IMR-90 (cell line): ENCODE measurements at regions not wholly inside any gene's neighbourhood (a gene's known extent, or its start where the extent isn't known, plus 50 kb on each side); places are given as distances from the start of the nearest gene placed in this dataset.

ENCODE experiments used
- ATAC-seq: fragments of 200-7000 bp; cut with Tn5 transposase; 2 replicates; pipeline ENCODE4 v1.9.1; 2020; ENCODE audit warnings: low read depth, mild to moderate bottlenecking, moderate library complexity
- BruUV-seq: library from RNA; stranded (reverse); fragments of 400-500 nt; replicated peaks from 2 replicates; lab custom pipeline; 2021; lab: Mats Ljungman, UMichigan
- CTCF ChIA-PET: fragments of 300-600 bp; formaldehyde crosslinking; extraction: SDS; loops from one replicate; lab custom pipeline; 2021; ENCODE audit warnings: antibody characterized with exemption; lab: Yijun Ruan, JAX
- POLR2A ChIA-PET: fragments of 300-600 bp; sonication (Branson Sonifier 250); formaldehyde crosslinking; loops from one replicate; lab custom pipeline; 2022; ENCODE audit warnings: antibody characterized with exemption; ENCODE audit not compliant: unreplicated experiment; lab: Charles Lee
- DNase-seq: peaks from one replicate; pipeline ENCODE4 v3.0.0; 2013
- H2AFZ ChIP-seq: replicated peaks from 2 replicates; pipeline ENCODE3; 2013; ENCODE audit warnings: low read length, mild to moderate bottlenecking; ENCODE audit not compliant: poor library complexity
- H2AK5ac ChIP-seq: 2 replicates; pipeline ENCODE4 v1.6.1; 2013; ENCODE audit warnings: low read depth, low read length, inconsistent platforms
- H2AK9ac ChIP-seq: replicated peaks from 2 replicates; pipeline ENCODE3; 2013; ENCODE audit warnings: mild to moderate bottlenecking, low read depth, low read length, moderate library complexity; ENCODE audit not compliant: poor library complexity
- H2BK120ac ChIP-seq: 2 replicates; pipeline ENCODE4 v1.6.1; 2013; ENCODE audit warnings: low read depth, low read length, inconsistent platforms
- H2BK15ac ChIP-seq: 3 replicates; pipeline ENCODE4 v1.6.1; 2013; ENCODE audit warnings: low read depth, low read length, inconsistent platforms
- H2BK20ac ChIP-seq: 2 replicates; pipeline ENCODE4 v1.6.1; 2013; ENCODE audit warnings: low read depth, mild to moderate bottlenecking, inconsistent platforms, low read length, moderate library complexity
- H2BK5ac ChIP-seq: 2 replicates; pipeline ENCODE4 v1.6.1; 2013; ENCODE audit warnings: mild to moderate bottlenecking, low read depth, low read length, inconsistent platforms; ENCODE audit not compliant: poor library complexity, severe bottlenecking
- H3K14ac ChIP-seq: replicated peaks from 2 replicates; pipeline ENCODE4 v1.6.1; 2013; ENCODE audit warnings: low read depth, low read length, inconsistent platforms
- H3K18ac ChIP-seq: 2 replicates; pipeline ENCODE4 v1.6.1; 2013; ENCODE audit warnings: low read depth, low read length, control low read depth
- H3K23ac ChIP-seq: 2 replicates; pipeline ENCODE4 v1.6.1; 2013; ENCODE audit warnings: low read depth, low read length, inconsistent platforms
- H3K27ac ChIP-seq: 2 replicates; pipeline ENCODE4 v1.5.1; 2013; ENCODE audit warnings: mild to moderate bottlenecking, control low read depth, low read length; ENCODE audit not compliant: insufficient read depth
- H3K27me3 ChIP-seq: 2 replicates; pipeline ENCODE4 v1.6.1; 2013; ENCODE audit warnings: low read length; ENCODE audit not compliant: control insufficient read depth, insufficient read depth
- H3K36me3 ChIP-seq: 2 replicates; pipeline ENCODE4 v1.6.1; 2013; ENCODE audit warnings: low read length, mixed read lengths; ENCODE audit not compliant: control insufficient read depth, insufficient read depth
- H3K4ac ChIP-seq: 2 replicates; pipeline ENCODE4 v1.6.1; 2013; ENCODE audit warnings: low read depth, low read length, inconsistent platforms
- H3K4me1 ChIP-seq: 2 replicates; pipeline ENCODE4 v1.6.1; 2013; ENCODE audit warnings: low read length, mixed read lengths; ENCODE audit not compliant: control insufficient read depth, insufficient read depth
- H3K4me2 ChIP-seq: 2 replicates; pipeline ENCODE4 v1.6.1; 2013; ENCODE audit warnings: low read depth, mild to moderate bottlenecking, control low read depth, low read length, moderate library complexity
- H3K4me3 ChIP-seq: 2 replicates; pipeline ENCODE4 v1.5.1; 2013; ENCODE audit warnings: low read depth, mild to moderate bottlenecking, control low read depth, low read length, moderate library complexity; ENCODE audit not compliant: insufficient read depth
- H3K56ac ChIP-seq: 2 replicates; pipeline ENCODE4 v1.6.1; 2013; ENCODE audit warnings: low read length, inconsistent platforms; ENCODE audit not compliant: insufficient read depth; ENCODE audit errors: extremely low read depth
- H3K79me1 ChIP-seq, 2 experiments: 2 replicates each; pipeline ENCODE4 v1.6.1; 2013; ENCODE audit warnings: low read length in 2 of 2, inconsistent platforms in 1 of 2, low read depth in 1 of 2
- H3K9ac ChIP-seq: 2 replicates; pipeline ENCODE4 v1.6.1; 2013; ENCODE audit warnings: low read depth, low read length, control low read depth
- H3K9me1 ChIP-seq: 2 replicates; pipeline ENCODE4 v1.6.1; 2013; ENCODE audit warnings: low read length, inconsistent platforms; ENCODE audit not compliant: insufficient read depth
- H3K9me3 ChIP-seq: 2 replicates; pipeline ENCODE4 v1.6.1; 2013; ENCODE audit warnings: low read length; ENCODE audit not compliant: control insufficient read depth, insufficient read depth
- H4K20me1 ChIP-seq: 2 replicates; pipeline ENCODE4 v1.6.1; 2013; ENCODE audit warnings: low read length, inconsistent platforms; ENCODE audit not compliant: insufficient read depth
- H4K5ac ChIP-seq: 2 replicates; pipeline ENCODE4 v1.6.1; 2013; ENCODE audit warnings: mild to moderate bottlenecking, low read depth, low read length, control low read depth
- H4K8ac ChIP-seq, 2 experiments: 2 replicates each; pipeline ENCODE4 v1.6.1; 2013; ENCODE audit warnings: low read depth in 2 of 2, low read length in 2 of 2, control low read depth in 1 of 2, inconsistent platforms in 1 of 2
- H4K91ac ChIP-seq: 2 replicates; pipeline ENCODE4 v1.6.1; 2013; ENCODE audit warnings: low read depth, low read length, inconsistent platforms; ENCODE audit not compliant: insufficient read depth
- CEBPB ChIP-seq: IDR thresholded peaks from 2 replicates; pipeline ENCODE4 v1.6.1; 2012; ENCODE audit warnings: low read depth, low read length, improper control_type of control experiment
- CHD1 ChIP-seq: IDR thresholded peaks from 2 replicates; pipeline ENCODE4 v1.6.1; 2012; ENCODE audit warnings: low read depth, low read length, improper control_type of control experiment
- FOS ChIP-seq: fragments of 150-350 bp; IDR thresholded peaks from 2 replicates; pipeline ENCODE4 v1.6.1; 2016; ENCODE audit warnings: low read depth, low read length
- MAZ ChIP-seq: IDR thresholded peaks from 2 replicates; pipeline ENCODE4 v1.6.1; 2012; ENCODE audit warnings: low read depth, mild to moderate bottlenecking, low read length, improper control_type of control experiment, moderate library complexity, borderline replicate concordance
- SMC3 ChIP-seq: fragments of 150-350 bp; IDR thresholded peaks from 2 replicates; pipeline ENCODE4 v1.6.1; 2016; ENCODE audit warnings: low read depth, mild to moderate bottlenecking, antibody characterized with exemption, low read length, moderate library complexity
- WGBS, 2 experiments: methylation state at CpG; one replicate each; pipeline versions ENCODE4 v1.1.5 to v1.1.7; 2013; ENCODE audit warnings: missing lambda C conversion rate in 2 of 2; ENCODE audit not compliant: insufficient read length in 1 of 2; ENCODE audit errors: extremely low coverage in 2 of 2; 5-methylcytosine and 5-hydroxymethylcytosine counted together
- dilution Hi-C: fragments of 300-500 bp; cut with HindIII; formaldehyde crosslinking; loops from one replicate; pipeline ENCODE4 v1.14.3; 2018; ENCODE audit warnings: low sequenced_read_pairs; ENCODE audit not compliant: unreplicated experiment
- in situ Hi-C: fragments of 300-500 bp; cut with MboI; formaldehyde crosslinking; loops from 3 replicates; pipeline ENCODE4 v1.14.3; 2019; ENCODE audit warnings: low sequenced_read_pairs, inconsistent platforms, mixed read lengths
- intact Hi-C: fragments of 100-400 bp; cut with micrococcal nuclease; formaldehyde crosslinking; loops from 2 replicates; pipeline ENCODE4 v1.10.0; 2022
- TF ChIP-seq, protein P1 (sequence below): fragments of 150-350 bp; IDR thresholded peaks from 2 replicates; pipeline ENCODE4 v1.6.1; 2017; ENCODE audit warnings: mild to moderate bottlenecking, antibody characterized with exemption, low read length, low read depth

- CTCF ChIA-PET, result no interaction called here
- no peak overlapping the region for H3K4me2 ChIP-seq
These were observed 268.0 kb downstream of the PTGER3 start for GRCh38 chr1:70779571-70779970.

More at GRCh38 chr1:70779571-70779970, 268.0 kb downstream of the PTGER3 start:
- POLR2A ChIA-PET, result no interaction called here
- Histone ChIP-seq H2BK20ac (no peak overlapping the region), H4K20me1 (no peaks in the 10 kb centered on the region), H3K36me3 (no peaks in the 10 kb centered on the region), H3K27me3 (no peaks in the 10 kb centered on the region), H3K4me1 (no peaks in the 10 kb centered on the region), H2BK15ac (no peak overlapping the region), H3K18ac (no peak overlapping the region), H4K8ac (no peak overlapping the region), H3K9ac (no peak overlapping the region), H3K4ac (no peak overlapping the region), H3K4me3 (no peak overlapping the region), H2AK9ac (no peak overlapping the region), H2AK5ac (no peak overlapping the region), H3K56ac (no peak overlapping the region), H4K5ac (no peak overlapping the region), H3K9me3 (peaks cover 4% of the 10 kb centered on the region; the same call in 1 of the 2 replicates), H3K27ac (no peak overlapping the region), H4K91ac (no peak overlapping the region), H3K14ac (no peak overlapping the region), H2BK5ac (no peak overlapping the region), H3K79me1 (no peaks in the 10 kb centered on the region), H2AFZ (no peak overlapping the region), H3K23ac (no peak overlapping the region), H2BK120ac (no peak overlapping the region), H3K9me1 (no peaks in the 10 kb centered on the region)
- dilution Hi-C loops (no loop called here), intact Hi-C loops (no loop called here), in situ Hi-C loops (no loop called here)
- no CpG with 5 or more reads among the region's 3 CpGs for WGBS, 2 experiments
- no peak for TF ChIP-seq SMC3
- TF ChIP-seq, protein P1, sequence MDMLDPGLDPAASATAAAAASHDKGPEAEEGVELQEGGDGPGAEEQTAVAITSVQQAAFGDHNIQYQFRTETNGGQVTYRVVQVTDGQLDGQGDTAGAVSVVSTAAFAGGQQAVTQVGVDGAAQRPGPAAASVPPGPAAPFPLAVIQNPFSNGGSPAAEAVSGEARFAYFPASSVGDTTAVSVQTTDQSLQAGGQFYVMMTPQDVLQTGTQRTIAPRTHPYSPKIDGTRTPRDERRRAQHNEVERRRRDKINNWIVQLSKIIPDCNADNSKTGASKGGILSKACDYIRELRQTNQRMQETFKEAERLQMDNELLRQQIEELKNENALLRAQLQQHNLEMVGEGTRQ, result no peak
- TF ChIP-seq CEBPB, result no peak
- TF ChIP-seq FOS, result no peak
- TF ChIP-seq CHD1, result no peak
- TF ChIP-seq MAZ, result no peak
- peak; percentile 19 for DNase-seq
- no TSS peak for BruUV-seq
- no peak for ATAC-seq
